Adrenal gland (tissue), 5 donors: ENCODE measurements at regions not wholly inside any gene's neighbourhood (a gene's known extent, or its start where the extent isn't known, plus 50 kb on each side); places are given as distances from the start of the nearest gene placed in this dataset.

ENCODE experiments used
- POLR2A ChIP-seq, 2 donors: fragments of 450-650 bp; IDR thresholded peaks; one replicate each; pipeline ENCODE4 v1.6.1; 2017; ENCODE audit warnings: antibody characterized with exemption in 2 of 2, mild to moderate bottlenecking in 2 of 2, moderate library complexity in 1 of 2
- TF ChIP-seq, protein P1 (sequence below), 6 experiments: fragments of 450-650 bp in 4 of 6; fragments of 200-600 bp in 2 of 6; sonication (generic) in 1 of 6; IDR thresholded peaks; 1 replicate in 5 of 6; 2 replicates in 1 of 6; pipeline versions ENCODE4 v1.5.1 to v1.8.0; 2016 to 2021; ENCODE audit warnings: antibody characterized with exemption in 6 of 6, mild to moderate bottlenecking in 2 of 6, moderate library complexity in 1 of 6
- donor health status: DM: no; HTN: no; CAD: no.

DNA sequence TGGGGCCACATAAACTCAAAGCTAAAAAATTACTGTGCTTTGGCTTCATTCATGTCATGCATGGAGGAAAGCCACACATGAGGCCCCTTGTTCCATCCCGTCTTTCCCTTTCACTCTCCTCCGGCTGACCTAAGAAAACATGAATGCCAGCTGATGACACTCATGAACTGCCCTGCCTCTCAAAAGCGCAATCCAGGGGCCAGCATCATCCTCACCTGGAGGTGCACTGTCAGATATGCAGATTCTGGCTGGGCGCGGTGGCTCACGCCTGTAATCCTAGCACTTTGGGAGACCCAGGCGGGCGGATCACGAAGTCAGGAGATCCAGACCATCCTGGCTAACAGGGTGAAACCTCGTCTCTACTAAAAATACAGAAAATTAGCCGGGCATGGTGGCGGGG lies 116.1 kb upstream of the FOXN3 start:
- no peak for TF ChIP-seq POLR2A (IDR thresholded peaks at IDR 0.05)
- TF ChIP-seq, protein P1, sequence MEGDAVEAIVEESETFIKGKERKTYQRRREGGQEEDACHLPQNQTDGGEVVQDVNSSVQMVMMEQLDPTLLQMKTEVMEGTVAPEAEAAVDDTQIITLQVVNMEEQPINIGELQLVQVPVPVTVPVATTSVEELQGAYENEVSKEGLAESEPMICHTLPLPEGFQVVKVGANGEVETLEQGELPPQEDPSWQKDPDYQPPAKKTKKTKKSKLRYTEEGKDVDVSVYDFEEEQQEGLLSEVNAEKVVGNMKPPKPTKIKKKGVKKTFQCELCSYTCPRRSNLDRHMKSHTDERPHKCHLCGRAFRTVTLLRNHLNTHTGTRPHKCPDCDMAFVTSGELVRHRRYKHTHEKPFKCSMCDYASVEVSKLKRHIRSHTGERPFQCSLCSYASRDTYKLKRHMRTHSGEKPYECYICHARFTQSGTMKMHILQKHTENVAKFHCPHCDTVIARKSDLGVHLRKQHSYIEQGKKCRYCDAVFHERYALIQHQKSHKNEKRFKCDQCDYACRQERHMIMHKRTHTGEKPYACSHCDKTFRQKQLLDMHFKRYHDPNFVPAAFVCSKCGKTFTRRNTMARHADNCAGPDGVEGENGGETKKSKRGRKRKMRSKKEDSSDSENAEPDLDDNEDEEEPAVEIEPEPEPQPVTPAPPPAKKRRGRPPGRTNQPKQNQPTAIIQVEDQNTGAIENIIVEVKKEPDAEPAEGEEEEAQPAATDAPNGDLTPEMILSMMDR (IDR thresholded peaks at IDR 0.05): no peak
